HG03097 (cell line): ENCODE measurements at regions not wholly inside any gene's neighbourhood (a gene's known extent, or its start where the extent isn't known, plus 50 kb on each side); places are given as distances from the start of the nearest gene placed in this dataset.
"Not testable (repeated sequence)": the region's sequence is repeated elsewhere in the genome, so short reads cannot be mapped to it uniquely, and the experiment has no call there.

Experiments
- ATAC-seq: cut with Tn5 transposase; IDR thresholded peaks from one replicate; pipeline ENCODE4 v1.9.1; 2021; ENCODE audit not compliant: unreplicated experiment, low FRiP score

DNA sequence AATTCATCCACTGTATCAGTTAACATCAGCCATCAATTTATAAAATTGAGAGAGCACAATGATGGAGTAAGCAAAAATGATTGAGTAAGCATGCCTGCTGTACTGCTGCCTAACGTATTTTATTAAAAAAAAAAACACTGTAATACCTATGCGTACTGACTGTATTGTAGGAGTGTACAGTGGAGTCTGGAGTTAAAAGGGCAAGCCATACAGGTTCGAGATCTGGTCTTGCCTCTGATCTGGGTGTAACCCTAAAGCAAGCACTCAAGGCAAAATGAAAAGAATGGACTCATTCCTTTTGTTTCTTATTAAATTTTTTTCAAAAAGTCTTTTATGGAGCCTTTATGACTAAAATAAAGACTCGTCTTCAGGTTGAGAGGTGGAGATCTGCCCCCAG, 894.2 kb upstream of the INTU start:
- ATAC-seq, result no peak

DNA sequence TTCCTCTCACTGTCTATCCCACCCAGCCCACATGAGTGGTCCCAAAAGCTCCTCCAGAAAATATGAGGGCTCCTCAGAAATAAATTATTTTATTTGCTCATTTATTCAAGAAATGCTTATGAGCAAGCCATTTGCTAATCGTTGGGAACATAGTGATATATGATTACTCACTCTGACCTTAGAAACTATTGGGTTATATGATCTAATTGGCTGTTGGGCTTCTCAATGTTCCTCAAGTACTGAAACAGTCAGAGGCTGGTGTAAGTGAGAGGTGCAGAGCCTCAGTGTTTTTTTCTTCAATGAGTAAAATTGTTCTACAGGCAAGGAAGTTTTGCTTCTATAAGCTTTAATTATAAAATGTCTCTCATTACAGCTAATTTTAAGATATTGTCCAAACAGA, 893.8 kb upstream of the INTU start:
- ATAC-seq, result no peak

DNA sequence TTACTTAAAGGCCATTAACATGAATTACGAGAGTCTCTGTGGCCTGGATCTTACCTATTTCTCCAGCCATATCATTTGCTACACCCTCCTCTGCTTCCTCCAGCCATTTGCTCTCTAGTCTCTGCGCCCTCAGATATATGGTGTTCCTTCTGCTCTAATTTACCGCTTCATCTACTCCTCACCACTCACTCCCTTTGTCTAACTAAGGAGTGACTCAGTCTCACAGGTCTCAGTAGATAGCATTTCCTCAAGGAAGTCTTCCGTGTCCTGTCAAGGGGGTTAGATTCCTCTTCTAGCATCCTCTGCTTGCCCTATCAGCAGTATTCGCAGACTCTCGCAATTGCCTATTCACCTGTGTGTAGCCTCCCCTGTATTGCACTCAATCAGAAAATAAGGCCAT, 892.1 kb upstream of the INTU start:
- ATAC-seq, result no peak

DNA sequence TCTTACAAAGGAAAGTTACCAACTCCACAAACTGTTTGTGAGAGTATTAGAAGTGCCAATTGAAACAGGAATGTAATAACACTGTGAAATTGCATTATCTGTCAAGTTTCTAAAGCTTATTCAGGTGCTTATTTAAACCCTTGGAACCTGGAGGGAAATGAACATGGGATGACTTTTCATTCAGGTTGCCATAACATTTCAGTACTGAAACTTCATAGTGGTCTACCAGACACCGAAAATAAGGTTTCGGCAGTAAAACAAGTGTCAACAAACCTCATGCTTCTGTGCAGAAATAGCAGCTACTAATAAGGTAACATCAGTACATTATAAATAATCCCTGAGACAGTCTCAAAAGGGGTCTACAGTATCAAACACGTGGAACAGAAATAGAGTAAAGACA, 890.7 kb upstream of the INTU start:
- ATAC-seq, result no peak

DNA sequence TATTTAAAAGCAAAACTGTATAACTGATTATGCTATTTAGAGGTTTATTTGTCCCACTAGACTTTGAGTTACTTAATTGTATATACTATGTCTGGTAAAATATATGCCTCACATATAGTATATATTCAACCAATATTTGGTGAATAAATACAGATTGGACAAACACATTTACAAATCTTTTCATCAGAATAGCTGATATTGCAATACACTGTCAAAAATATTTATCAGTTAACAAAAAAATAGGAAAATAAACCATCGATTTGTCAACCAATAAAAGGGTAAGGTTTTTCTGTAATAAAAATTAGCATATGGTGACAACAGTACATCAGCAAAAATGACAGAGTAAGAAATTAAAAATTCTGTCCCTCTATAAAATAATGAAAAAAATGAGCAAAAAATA, 889.9 kb upstream of the INTU start:
- no peak for ATAC-seq

DNA sequence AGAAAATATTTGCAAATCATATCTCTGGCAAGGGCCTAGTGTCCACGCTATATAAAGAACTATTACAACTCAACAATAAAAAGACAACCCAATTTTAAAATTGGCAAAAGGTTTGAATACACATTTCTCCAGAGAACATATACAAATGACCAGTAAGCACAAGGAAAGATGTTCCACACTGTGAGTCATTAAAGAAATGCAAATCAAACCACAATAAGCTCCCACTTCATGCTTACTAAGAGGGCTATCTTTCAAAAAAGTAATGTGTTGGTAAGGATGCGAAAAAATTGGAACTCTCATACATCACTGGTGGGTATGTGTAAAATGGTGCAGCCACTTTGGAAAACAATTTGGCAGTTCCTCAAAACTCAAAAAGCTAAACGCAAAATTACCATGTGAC, 884.0 kb upstream of the INTU start:
- no peak for ATAC-seq

DNA sequence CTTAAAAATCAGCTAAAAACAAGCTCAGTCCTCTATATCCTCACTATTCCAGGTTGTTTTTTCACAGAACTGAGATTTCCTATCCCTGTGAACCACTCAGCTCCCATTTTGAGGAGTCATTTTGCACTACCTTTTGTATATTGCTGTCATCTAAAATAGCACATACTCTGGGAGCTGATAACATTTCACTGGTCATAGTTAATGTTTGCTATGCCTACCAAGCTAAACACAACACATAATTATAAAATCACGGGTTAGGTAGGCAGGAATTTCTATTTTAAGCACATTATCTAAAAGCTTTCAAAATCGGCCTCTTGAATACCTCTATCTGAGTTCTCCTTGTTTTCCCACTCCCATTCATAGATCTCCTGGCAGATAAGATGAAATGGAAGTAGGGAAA, 882.0 kb upstream of the INTU start:
- no peak for ATAC-seq

DNA sequence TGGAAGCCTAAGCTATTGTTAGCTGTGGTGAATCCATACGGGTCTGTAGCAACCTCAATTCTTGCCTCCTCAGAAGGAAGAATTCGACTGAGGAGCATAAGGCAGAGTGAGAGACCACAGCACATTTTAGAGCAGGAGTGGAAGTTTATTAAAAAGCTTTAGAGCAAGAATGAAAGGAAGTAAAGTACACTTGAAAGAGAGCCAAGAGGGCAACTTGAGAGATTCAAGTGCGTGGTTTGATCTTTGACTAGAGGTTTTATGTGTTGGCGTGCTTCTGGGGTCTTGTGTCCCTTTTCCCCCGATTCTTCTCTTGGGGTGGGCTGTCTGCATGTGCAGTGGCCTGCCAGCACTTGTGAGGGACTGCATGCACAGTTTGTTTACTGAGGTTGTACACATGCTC, 880.6 kb upstream of the INTU start:
- no peak for ATAC-seq

DNA sequence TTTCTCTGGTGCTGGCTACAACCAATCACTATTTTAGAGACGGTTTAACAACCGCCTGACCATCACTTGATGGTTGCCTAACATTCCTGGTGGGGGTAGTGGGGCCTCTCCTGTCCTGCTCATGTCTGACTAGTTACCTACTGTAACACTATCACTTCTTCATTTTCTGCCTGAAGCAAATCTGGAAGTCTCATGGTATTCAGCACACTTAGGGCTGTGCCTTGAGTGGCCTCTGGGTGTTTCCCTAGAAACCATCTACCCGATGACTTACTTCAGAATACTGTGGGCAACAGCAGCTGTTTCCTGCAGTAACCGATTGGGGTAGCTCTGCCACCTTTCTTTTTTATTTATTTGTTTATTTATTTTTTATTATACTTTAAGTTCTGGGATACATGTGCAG, 880.1 kb upstream of the INTU start:
- ATAC-seq, result no peak

DNA sequence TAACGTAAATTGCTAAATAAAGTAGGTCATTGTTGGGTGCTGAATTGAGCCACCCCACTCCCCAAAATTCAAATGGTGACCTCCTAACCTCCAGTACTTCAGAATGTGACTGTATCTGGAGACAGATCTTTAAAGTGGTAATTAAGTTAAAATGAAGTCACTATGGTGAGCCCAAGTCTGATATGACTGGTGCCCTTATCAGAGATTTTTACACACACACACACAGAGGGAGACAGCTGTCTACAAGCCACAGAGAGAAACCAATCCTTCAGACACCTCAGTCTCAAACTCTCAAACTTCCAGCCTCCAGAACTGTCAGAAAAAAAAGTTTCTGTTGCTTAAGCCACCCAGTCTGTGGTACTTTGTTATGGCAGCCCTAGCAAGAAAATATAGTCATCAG, 879.2 kb upstream of the INTU start:
- ATAC-seq, result no peak

DNA sequence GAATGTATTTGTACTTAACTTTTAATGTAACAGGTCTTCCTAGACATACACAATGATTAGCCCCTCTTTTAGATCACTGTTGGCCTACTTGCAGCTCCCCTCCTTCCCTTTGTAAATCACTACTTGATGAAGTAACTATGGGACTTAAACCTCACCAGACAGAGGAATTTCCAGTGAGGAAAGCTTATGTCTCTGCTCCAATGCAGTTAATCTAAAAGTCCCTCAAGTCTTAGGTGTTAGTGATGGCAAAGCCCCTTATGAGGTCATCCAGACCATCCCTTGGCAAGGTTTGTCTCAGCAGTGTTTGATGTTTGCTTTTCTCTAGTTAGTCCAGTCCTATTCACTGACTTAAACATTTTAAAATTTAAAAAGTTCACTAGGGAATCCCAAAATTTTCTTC, 877.3 kb upstream of the INTU start:
- no peak for ATAC-seq

DNA sequence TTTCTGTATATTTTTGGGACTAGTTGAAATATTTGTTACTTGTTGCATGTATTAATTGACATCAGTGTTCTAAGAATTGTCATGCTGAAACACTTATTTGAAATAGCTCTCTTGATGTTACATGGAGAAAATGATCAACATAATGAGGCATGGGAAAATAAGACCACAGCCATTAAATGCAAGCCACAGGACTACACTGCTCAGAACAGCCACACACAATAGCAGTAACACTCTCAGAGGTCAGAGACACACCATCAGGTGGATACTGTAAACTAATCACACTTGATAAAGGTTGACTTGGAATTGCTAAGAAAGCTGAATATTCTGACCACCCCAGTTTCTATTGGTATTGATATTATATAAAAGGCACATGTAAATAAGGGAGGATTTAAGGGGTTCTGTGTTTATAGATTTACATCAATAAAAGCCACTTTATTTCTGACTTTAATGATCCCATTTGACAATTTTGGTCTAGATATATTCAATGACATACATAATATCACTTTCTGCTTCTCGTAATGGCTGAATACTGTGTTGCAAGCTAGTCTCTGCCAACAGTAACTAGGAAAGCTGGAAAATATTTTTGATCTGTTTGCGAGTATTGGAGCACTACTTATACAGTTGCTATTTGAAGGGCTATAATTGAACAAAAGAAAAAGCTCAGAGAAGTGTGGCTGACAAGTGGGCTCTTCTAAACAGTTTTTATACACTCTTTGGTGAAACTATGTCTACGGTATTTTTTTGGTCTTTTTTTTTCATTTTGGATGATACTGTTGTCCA, 876.5 kb upstream of the INTU start:
- ATAC-seq, result no peak

DNA sequence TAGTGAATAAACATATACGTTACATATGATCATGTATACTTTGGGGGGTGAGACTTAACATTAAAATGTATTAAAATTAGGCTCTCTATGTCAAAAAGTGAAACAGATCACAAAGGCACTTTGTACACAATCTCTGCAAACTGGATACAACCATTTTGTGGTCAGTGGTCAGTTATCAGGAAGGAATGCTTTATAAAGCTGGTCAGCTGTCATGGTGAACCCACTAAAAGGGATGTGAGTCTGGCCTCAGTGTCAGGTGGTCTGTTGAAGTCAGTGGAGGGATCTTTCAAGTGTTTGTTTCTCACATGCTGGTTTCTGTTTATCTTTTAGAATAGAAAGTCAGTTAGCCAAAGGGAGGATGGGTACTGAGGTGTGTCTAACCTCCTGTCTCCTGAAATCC, 875.5 kb upstream of the INTU start:
- no peak for ATAC-seq

DNA sequence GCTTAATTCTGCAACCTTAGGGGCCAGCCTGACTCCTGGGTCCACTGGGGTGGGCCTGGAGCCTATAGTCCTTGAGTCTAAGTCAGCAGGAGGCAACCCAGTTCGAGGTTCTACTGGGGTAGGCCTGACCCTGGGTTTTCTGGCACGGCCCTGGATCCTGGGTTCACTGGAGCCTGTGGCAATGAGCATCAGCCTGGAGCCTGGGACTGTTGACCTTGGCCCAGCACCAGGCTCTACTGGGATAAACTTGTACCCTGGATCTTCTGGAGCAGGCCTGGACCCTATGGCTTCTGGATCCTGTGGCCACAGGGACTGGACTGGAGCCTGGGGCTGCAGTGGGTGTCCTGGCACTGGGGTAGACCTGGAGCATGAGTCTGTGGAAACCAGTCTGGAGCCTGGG, 874.3 kb upstream of the INTU start:
- ATAC-seq, result no peak

DNA sequence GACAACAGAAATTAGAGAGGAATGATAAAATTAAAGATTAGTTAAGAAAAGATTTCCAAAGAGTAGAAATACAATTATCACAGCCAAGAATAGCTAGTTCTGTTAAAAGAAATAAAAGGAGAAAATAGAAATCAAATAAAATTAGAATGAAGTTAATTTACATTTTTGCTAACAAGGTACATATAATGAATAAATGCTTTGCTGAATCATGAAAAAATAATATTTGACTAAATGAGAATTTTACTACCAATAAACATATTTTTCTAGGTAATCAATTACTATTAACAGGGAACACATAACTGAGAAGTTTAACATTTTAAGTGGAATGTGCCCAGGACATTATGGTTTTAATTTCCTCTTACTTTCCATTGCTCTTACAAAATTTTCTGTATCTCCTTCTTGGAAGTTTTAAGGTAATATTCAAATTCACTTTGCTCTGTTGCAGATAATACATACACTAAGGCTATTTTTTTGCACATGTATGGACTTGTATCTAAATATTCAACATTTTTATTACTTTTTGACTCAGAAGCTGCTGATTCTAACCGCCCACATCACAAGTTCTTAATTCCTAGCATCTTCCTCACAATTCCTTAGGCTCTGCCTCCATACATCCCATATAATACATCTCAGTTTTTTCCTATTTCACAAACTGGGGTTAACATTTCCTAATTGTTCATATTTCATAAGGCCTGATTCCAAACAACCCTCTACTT, 870.7 kb upstream of the INTU start:
- no peak for ATAC-seq

DNA sequence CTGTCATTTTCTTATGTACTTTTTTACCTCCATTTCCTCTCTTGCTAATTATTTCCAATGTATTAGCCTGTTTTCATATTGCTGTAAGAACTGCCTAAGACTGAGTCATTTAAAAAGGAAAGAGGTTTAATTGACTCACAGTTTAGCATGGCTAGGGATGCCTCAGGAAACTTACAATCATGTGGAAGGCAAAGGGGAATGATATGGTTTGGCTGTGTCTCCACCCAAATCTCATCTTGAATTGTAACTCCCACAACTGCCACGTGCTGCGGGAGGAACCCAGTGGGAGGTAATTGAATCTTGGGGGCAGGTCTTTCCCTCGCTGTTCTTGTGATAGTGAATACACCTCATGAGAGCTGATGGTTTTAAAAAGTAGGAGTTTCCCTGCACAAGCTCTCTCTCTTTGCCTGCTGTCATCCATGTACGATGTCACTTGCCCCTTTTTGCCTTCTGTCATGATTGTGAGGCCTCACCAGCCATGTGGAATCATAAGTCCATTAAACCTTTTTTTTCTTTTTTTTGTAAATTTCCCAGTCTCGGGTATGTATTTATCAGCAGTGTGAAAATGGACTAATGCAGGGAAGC, 870.0 kb upstream of the INTU start:
- no peak for ATAC-seq

DNA sequence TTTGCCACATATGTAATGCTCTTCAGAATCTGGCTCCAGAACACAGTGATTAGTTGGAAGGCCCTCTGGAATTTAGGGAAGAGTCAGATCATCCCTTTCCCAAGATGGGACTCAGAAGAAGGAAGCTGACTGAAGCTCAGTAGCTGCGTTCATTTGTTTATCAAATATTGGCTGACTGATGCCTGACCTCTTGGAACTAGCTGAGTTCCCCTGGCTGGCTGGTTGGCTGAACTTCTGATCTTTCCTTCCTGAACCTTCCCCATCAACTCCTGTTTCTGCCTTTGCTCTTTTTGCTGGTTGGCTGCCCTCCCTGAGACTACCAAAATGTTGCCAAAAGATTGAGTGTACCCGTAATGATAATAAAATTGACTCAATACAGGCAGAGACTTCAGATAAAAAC, 866.5 kb upstream of the INTU start:
- no peak for ATAC-seq

DNA sequence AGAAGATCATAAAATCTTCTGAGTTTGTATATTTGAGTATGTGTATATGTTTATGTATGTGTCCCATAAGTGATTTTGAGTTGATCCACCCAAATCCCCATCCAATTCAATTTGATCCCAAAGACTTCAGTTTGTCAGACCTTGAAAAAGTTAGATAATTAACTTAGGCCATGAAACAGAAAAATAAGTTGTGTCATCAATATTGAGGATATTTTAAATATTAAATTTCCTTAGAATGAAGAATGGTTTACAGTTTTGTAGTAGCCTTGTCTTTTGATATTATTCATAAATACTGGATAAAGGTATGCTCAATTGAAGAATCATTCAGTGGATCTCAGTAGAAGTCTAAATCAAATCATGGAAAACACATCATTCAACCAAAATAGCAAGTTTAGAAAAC, 864.4 kb upstream of the INTU start:
- ATAC-seq, result no peak

DNA sequence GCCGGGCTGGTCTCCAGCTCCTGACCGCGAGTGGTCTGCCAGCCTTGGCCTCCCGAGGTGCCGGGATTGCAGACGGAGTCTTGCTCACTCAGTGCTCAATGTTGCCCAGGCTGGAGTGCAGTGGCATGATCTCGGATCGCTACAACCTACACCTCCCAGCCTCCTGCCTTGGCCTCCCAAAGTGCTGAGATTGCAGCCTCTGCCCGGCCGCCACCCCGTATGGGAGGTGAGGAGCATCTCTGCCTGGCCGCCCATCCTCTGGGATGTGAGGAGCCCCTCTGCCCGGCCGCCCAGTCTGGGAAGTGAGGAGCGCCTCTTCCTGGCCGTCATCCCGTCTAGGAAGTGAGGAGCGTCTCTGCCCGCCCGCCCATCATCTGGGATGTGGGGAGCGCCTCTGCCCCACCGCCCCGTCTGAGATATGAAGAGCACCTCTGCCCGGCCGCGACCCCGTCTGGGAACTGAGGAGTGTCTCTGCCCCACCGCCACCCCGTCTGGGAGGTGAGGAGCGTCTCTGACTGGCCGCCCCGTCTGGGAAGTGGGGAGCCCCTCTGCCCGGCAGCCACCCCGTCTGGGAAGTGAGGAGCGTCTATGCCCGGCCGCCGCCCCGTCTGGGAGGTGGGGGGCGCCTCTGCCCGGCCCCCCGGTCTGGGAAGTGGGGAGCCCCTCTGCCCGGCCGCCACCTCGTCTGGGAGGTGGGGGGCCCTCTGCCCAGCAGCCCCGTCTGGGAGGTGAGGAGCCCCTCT, 861.8 kb upstream of the INTU start:
- ATAC-seq, result not testable (repeated sequence)

DNA sequence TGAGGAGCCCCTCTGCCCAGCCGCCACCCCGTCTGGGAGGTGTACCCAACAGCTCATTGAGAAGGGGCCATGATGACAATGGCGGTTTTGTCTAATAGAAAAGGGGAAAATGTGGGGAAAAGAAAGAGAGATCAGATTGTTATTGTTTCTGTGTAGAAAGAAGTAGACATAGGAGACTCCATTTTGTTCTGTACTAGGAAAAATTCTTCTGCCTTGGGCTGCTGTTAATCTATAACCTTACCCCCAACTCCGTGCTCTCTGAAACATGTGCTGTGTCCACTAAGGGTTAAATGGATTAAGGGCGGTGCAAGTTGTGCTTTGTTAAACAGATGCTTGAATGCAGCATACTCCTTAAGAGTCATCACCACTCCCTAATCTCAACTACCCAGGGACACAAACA, 861.1 kb upstream of the INTU start:
- not testable (repeated sequence) for ATAC-seq

DNA sequence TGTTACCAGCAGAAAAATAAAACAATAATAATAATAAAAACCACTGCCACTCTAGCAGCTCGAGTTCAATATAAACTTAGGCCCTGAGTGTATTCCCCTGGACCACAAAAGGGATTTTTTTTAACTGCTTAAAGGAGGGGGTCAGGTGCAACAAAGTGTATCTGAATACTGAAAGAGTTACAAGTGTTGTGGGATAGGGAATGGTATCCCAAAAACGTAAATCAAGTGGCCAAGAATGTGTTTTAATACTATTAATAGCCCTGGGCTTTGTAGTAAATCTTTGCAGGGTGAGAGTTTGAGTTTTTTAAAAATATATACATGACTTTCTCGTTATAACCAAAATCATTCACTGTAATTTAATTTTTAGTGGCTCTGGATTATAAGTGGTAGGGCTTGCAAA, 860.1 kb upstream of the INTU start:
- no peak for ATAC-seq
